ENCODE measurements at regions not wholly inside any gene's neighbourhood (a gene's known extent, or its start where the extent isn't known, plus 50 kb on each side); places are given as distances from the start of the nearest gene placed in this dataset.

DNA sequence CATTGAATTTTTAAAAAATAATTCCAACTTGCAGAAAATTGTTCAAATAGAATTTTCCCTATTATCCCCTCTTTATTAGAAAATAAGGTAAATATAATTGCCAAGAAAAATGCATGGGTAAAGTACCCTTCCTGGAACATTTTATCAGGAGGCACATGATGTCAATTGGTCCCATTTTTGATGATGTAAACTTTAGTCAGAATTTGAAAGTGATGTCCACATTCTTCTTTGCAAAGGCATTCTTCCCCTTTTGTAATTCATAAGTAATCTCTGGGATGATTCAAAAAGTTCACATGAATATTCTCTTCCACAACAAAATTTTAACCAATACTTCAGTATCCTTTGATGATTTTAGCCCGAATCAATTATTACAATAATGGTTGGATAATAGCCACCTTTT lies 86.9 kb upstream of the ANO3 start:
- H3K4me2 ChIP-seq = no peak overlapping the region
- POLR2A ChIA-PET = no interaction called here
- no peaks in the 10 kb centered on the region for H4K20me1 ChIP-seq (ENCODE audit: insufficient read depth)
- 85% methylated on average over 1 of the region's 1 CpG for WGBS (ENCODE audit: low lambda C conversion rate)
- peaks cover 33% of the 10 kb centered on the region for H3F3A ChIP-seq (replicated peaks; ENCODE audit: insufficient read depth)
- no peak overlapping the region for H3K9ac ChIP-seq
- no peaks in the 10 kb centered on the region for H3K79me2 ChIP-seq (ENCODE audit: insufficient read depth)
- H3K9me2 ChIP-seq = no peaks in the 10 kb centered on the region
- no peak overlapping the region for H2AFZ ChIP-seq (ENCODE audit: low read depth)
- no peak overlapping the region for H3K4me3 ChIP-seq (ENCODE audit: low read depth in 2 of 2, low read length in 1 of 2)
- DNase-seq = no peak
- H3K27ac ChIP-seq (ENCODE audit: low read depth in 2 of 2, low read length in 1 of 2) = peak overlapping the region in 1 of 2 experiments; percentile 69; a peak in 1 of 4 replicates
- H3K27me3 ChIP-seq (ENCODE audit: insufficient read depth) = no peaks in the 10 kb centered on the region
- CTCF ChIA-PET = no interaction called here
- TF ChIP-seq, protein P1, sequence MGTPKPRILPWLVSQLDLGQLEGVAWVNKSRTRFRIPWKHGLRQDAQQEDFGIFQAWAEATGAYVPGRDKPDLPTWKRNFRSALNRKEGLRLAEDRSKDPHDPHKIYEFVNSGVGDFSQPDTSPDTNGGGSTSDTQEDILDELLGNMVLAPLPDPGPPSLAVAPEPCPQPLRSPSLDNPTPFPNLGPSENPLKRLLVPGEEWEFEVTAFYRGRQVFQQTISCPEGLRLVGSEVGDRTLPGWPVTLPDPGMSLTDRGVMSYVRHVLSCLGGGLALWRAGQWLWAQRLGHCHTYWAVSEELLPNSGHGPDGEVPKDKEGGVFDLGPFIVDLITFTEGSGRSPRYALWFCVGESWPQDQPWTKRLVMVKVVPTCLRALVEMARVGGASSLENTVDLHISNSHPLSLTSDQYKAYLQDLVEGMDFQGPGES (IDR thresholded peaks at IDR 0.05; ENCODE audit: low read depth, low read length) = no peak
- TF ChIP-seq TCF12 (IDR thresholded peaks at IDR 0.05) (0 out of 2 replicates have a peak, but pooled peaks have one; percentile 21), EP300 (IDR thresholded peaks at IDR 0.05; ENCODE audit: borderline replicate concordance in 1 of 2, low read depth in 1 of 2, low read length in 1 of 2) (peak in 1 of 2 experiments; percentile 37; a peak in 1 of 4 replicates), MXI1 (IDR thresholded peaks at IDR 0.05; ENCODE audit: low read depth, low read length) (no peak)
- TF ChIP-seq, protein P2, sequence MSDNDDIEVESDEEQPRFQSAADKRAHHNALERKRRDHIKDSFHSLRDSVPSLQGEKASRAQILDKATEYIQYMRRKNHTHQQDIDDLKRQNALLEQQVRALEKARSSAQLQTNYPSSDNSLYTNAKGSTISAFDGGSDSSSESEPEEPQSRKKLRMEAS (IDR thresholded peaks at IDR 0.05; ENCODE audit: low read depth) = no peak
- H3K36me3 ChIP-seq (replicated peaks in 1 of 2; ENCODE audit: control insufficient read depth in 1 of 2, insufficient read depth in 2 of 2, low read length in 1 of 2) = no peaks in the 10 kb centered on the region
- H3K9me3 ChIP-seq = no peaks in the 10 kb centered on the region
- H3K4me1 ChIP-seq (ENCODE audit: control insufficient read depth in 1 of 2, insufficient read depth in 2 of 2, low read depth in 1 of 2, low read length in 1 of 2) = no peaks in the 10 kb centered on the region; a peak in 1 of 4 replicates

DNA sequence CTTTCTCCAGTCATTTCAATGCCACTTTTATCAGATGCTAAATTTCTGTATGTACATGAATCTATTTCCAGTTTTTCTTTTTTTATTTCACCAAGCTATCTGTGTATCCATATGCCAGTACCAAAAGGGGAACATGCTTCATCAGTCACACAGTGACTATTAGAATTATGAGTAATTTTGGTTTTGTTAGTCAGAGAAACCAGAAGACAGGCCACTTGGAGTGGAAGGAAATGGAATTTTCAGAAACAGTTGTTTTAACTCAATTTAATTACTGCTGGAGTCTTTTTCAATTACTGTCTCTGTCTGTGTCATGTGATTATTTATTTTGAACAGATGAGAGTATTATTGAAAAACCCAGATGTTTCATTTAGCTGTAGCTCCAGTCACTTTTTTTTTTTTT lies 84.6 kb upstream of the ANO3 start:
- no peak overlapping the region for H3K4me3 ChIP-seq (ENCODE audit: low read depth in 2 of 2, low read length in 1 of 2)
- no peaks in the 10 kb centered on the region for H3K79me2 ChIP-seq (ENCODE audit: insufficient read depth)
- peak overlapping the region; percentile 34 to 89; a peak in 3 of 4 replicates for H3K27ac ChIP-seq (ENCODE audit: low read depth in 2 of 2, low read length in 1 of 2)
- peak; percentile 45 for DNase-seq
- H3K9me2 ChIP-seq = no peaks in the 10 kb centered on the region
- H3K4me1 ChIP-seq (ENCODE audit: control insufficient read depth in 1 of 2, insufficient read depth in 2 of 2, low read depth in 1 of 2, low read length in 1 of 2) = no peaks in the 10 kb centered on the region; a peak in 1 of 4 replicates
- H3F3A ChIP-seq (replicated peaks; ENCODE audit: insufficient read depth) = peaks cover 33% of the 10 kb centered on the region
- no peaks in the 10 kb centered on the region for H3K27me3 ChIP-seq (ENCODE audit: insufficient read depth)
- H2AFZ ChIP-seq (ENCODE audit: low read depth) = no peak overlapping the region
- H3K9ac ChIP-seq = peak overlapping the region; percentile 0; the same call in 1 of the 2 replicates
- H3K4me2 ChIP-seq = no peak overlapping the region
- POLR2A ChIA-PET = no interaction called here
- no peaks in the 10 kb centered on the region for H3K36me3 ChIP-seq (replicated peaks in 1 of 2; ENCODE audit: control insufficient read depth in 1 of 2, insufficient read depth in 2 of 2, low read length in 1 of 2)
- H4K20me1 ChIP-seq (ENCODE audit: insufficient read depth) = no peaks in the 10 kb centered on the region
- CTCF ChIA-PET = interaction anchor here (1.3 kb wide), 1 partner anchor 265 kb away, joined by 4 read pairs; no protein-coding TSS in a partner anchor
- no peaks in the 10 kb centered on the region for H3K9me3 ChIP-seq
- TF ChIP-seq TEAD4 (IDR thresholded peaks at IDR 0.05; ENCODE audit: borderline replicate concordance, insufficient read depth) (peak; percentile 93), NFIC (IDR thresholded peaks at IDR 0.05; ENCODE audit: borderline replicate concordance) (peak; percentile 79), TCF12 (IDR thresholded peaks at IDR 0.05) (peak; percentile 98), FOSL2 (IDR thresholded peaks at IDR 0.05; ENCODE audit: borderline replicate concordance, low read depth) (peak; percentile 84; the same call in 1 of the 2 replicates), RCOR1 (IDR thresholded peaks at IDR 0.05; ENCODE audit: low read length) (peak; percentile 45; the same call in 1 of the 2 replicates), CHD2 (IDR thresholded peaks at IDR 0.05; ENCODE audit: low read length, partially characterized antibody) (peak; percentile 9), RXRA (IDR thresholded peaks at IDR 0.05; ENCODE audit: borderline replicate concordance, low read depth) (peak; percentile 71; the same call in 1 of the 2 replicates), MEF2A (IDR thresholded peaks at IDR 0.05; ENCODE audit: borderline replicate concordance, low read depth) (peak; percentile 76)
- TF ChIP-seq, protein P3, sequence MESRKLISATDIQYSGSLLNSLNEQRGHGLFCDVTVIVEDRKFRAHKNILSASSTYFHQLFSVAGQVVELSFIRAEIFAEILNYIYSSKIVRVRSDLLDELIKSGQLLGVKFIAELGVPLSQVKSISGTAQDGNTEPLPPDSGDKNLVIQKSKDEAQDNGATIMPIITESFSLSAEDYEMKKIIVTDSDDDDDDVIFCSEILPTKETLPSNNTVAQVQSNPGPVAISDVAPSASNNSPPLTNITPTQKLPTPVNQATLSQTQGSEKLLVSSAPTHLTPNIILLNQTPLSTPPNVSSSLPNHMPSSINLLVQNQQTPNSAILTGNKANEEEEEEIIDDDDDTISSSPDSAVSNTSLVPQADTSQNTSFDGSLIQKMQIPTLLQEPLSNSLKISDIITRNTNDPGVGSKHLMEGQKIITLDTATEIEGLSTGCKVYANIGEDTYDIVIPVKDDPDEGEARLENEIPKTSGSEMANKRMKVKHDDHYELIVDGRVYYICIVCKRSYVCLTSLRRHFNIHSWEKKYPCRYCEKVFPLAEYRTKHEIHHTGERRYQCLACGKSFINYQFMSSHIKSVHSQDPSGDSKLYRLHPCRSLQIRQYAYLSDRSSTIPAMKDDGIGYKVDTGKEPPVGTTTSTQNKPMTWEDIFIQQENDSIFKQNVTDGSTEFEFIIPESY (IDR thresholded peaks at IDR 0.05; ENCODE audit: borderline replicate concordance, low read depth) = 0 out of 2 replicates have a peak, but pooled peaks have one; percentile 53
- TF ChIP-seq, protein P4, sequence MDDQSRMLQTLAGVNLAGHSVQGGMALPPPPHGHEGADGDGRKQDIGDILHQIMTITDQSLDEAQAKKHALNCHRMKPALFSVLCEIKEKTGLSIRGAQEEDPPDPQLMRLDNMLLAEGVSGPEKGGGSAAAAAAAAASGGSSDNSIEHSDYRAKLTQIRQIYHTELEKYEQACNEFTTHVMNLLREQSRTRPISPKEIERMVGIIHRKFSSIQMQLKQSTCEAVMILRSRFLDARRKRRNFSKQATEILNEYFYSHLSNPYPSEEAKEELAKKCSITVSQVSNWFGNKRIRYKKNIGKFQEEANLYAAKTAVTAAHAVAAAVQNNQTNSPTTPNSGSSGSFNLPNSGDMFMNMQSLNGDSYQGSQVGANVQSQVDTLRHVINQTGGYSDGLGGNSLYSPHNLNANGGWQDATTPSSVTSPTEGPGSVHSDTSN (IDR thresholded peaks at IDR 0.05) = peak; percentile 96
- TF ChIP-seq, protein P5, sequence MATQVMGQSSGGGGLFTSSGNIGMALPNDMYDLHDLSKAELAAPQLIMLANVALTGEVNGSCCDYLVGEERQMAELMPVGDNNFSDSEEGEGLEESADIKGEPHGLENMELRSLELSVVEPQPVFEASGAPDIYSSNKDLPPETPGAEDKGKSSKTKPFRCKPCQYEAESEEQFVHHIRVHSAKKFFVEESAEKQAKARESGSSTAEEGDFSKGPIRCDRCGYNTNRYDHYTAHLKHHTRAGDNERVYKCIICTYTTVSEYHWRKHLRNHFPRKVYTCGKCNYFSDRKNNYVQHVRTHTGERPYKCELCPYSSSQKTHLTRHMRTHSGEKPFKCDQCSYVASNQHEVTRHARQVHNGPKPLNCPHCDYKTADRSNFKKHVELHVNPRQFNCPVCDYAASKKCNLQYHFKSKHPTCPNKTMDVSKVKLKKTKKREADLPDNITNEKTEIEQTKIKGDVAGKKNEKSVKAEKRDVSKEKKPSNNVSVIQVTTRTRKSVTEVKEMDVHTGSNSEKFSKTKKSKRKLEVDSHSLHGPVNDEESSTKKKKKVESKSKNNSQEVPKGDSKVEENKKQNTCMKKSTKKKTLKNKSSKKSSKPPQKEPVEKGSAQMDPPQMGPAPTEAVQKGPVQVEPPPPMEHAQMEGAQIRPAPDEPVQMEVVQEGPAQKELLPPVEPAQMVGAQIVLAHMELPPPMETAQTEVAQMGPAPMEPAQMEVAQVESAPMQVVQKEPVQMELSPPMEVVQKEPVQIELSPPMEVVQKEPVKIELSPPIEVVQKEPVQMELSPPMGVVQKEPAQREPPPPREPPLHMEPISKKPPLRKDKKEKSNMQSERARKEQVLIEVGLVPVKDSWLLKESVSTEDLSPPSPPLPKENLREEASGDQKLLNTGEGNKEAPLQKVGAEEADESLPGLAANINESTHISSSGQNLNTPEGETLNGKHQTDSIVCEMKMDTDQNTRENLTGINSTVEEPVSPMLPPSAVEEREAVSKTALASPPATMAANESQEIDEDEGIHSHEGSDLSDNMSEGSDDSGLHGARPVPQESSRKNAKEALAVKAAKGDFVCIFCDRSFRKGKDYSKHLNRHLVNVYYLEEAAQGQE (IDR thresholded peaks at IDR 0.05; ENCODE audit: low read depth, low read length) = no peak
- TF ChIP-seq, protein P1 (IDR thresholded peaks at IDR 0.05; ENCODE audit: low read depth, low read length) = no peak
- TF ChIP-seq, protein P6, sequence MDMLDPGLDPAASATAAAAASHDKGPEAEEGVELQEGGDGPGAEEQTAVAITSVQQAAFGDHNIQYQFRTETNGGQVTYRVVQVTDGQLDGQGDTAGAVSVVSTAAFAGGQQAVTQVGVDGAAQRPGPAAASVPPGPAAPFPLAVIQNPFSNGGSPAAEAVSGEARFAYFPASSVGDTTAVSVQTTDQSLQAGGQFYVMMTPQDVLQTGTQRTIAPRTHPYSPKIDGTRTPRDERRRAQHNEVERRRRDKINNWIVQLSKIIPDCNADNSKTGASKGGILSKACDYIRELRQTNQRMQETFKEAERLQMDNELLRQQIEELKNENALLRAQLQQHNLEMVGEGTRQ (IDR thresholded peaks at IDR 0.05; ENCODE audit: borderline replicate concordance, low read depth, low read length) = no peak

All from SK-N-SH (cell line).